Suprapubic skin (tissue), 4 donors: ENCODE measurements at regions not wholly inside any gene's neighbourhood (a gene's known extent, or its start where the extent isn't known, plus 50 kb on each side); places are given as distances from the start of the nearest gene placed in this dataset.

Source experiments
- EP300 ChIP-seq: sonication (generic); formaldehyde crosslinking; IDR thresholded peaks from one replicate; pipeline ENCODE4 v1.6.1; 2017; ENCODE audit warnings: antibody characterized with exemption
- POLR2A ChIP-seq, 2 donors: fragments of 450-650 bp; IDR thresholded peaks; one replicate each; pipeline ENCODE4 v1.6.1; 2017; ENCODE audit warnings: antibody characterized with exemption in 2 of 2, mild to moderate bottlenecking in 2 of 2, moderate library complexity in 2 of 2
- POLR2AphosphoS5 ChIP-seq, 3 donors: sonication (generic); formaldehyde crosslinking; IDR thresholded peaks; one replicate each; pipeline ENCODE4 v1.6.1; 2017; ENCODE audit warnings: antibody characterized with exemption in 3 of 3
- TF ChIP-seq, protein P1 (sequence below), 2 donors: fragments of 200-600 bp in 1 of 2; fragments of 450-650 bp in 1 of 2; sonication (generic) in 1 of 2; IDR thresholded peaks; one replicate each; pipeline ENCODE4 v1.5.1; 2016 to 2019; ENCODE audit warnings: antibody characterized with exemption in 2 of 2, mild to moderate bottlenecking in 1 of 2, moderate library complexity in 1 of 2

DNA sequence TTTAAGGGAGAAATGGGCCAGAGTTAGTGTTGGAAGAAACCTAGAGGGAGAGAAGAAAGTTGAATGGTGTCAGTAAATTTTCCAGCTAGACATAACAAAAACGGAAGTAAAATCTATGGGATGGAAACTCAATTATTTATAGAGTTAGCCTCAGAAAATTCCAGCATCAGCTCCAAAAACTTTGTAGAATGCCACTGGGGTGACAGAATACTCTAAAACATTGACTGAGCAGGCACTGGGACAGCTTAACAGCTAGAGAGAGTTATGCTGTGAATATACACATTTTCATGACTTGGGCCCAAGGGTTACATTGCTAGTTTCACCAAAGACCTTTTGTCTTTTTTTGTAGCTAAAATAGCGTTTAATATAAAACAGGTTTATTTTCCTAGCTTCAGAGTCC, 226.3 kb downstream of the PHLDA1 start:
- TF ChIP-seq, protein P1, sequence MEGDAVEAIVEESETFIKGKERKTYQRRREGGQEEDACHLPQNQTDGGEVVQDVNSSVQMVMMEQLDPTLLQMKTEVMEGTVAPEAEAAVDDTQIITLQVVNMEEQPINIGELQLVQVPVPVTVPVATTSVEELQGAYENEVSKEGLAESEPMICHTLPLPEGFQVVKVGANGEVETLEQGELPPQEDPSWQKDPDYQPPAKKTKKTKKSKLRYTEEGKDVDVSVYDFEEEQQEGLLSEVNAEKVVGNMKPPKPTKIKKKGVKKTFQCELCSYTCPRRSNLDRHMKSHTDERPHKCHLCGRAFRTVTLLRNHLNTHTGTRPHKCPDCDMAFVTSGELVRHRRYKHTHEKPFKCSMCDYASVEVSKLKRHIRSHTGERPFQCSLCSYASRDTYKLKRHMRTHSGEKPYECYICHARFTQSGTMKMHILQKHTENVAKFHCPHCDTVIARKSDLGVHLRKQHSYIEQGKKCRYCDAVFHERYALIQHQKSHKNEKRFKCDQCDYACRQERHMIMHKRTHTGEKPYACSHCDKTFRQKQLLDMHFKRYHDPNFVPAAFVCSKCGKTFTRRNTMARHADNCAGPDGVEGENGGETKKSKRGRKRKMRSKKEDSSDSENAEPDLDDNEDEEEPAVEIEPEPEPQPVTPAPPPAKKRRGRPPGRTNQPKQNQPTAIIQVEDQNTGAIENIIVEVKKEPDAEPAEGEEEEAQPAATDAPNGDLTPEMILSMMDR (IDR thresholded peaks at IDR 0.05) = no peak
- no peak for TF ChIP-seq POLR2A (IDR thresholded peaks at IDR 0.05)
- no peak for TF ChIP-seq POLR2AphosphoS5 (IDR thresholded peaks at IDR 0.05)
- TF ChIP-seq EP300 = no peak
